T-helper 9 cell (primary cell): ENCODE measurements at regions not wholly inside any gene's neighbourhood (a gene's known extent, or its start where the extent isn't known, plus 50 kb on each side); places are given as distances from the start of the nearest gene placed in this dataset.

ENCODE experiments used
- DNase-seq: peaks from one replicate; pipeline ENCODE4 v3.0.0-alpha.2; 2020

GRCh38 chr2:126344493-126344892, 311.5 kb upstream of the GYPC start:
- no peak for DNase-seq

GRCh38 chr2:126345691-126346090, 310.3 kb upstream of the GYPC start:
- DNase-seq: no peak

GRCh38 chr2:126356631-126357030, 299.3 kb upstream of the GYPC start:
- DNase-seq: no peak

GRCh38 chr2:126358122-126358521, 297.8 kb upstream of the GYPC start:
- DNase-seq: no peak

GRCh38 chr2:126359494-126359893, 296.5 kb upstream of the GYPC start:
- DNase-seq: no peak

GRCh38 chr2:126367361-126367760, 288.6 kb upstream of the GYPC start:
- DNase-seq: no peak

- DNase-seq: no peak
These were observed 287.2 kb upstream of the GYPC start for GRCh38 chr2:126368758-126369157.

GRCh38 chr2:126370201-126370600, 285.8 kb upstream of the GYPC start:
- no peak for DNase-seq

GRCh38 chr2:126372406-126372805, 283.6 kb upstream of the GYPC start:
- DNase-seq: no peak

GRCh38 chr2:126378176-126378575, 277.8 kb upstream of the GYPC start:
- DNase-seq: no peak

GRCh38 chr2:126381091-126381490, 274.9 kb upstream of the GYPC start:
- DNase-seq: no peak

GRCh38 chr2:126382998-126383397, 273.0 kb upstream of the GYPC start:
- no peak for DNase-seq

- DNase-seq: no peak
These were observed 272.2 kb upstream of the GYPC start for GRCh38 chr2:126383800-126384199.

GRCh38 chr2:126385441-126385840, 270.5 kb upstream of the GYPC start:
- no peak for DNase-seq

- no peak for DNase-seq
These were observed 270.0 kb upstream of the GYPC start for GRCh38 chr2:126385983-126386382.

GRCh38 chr2:126389446-126389845, 266.5 kb upstream of the GYPC start:
- DNase-seq: no peak

- no peak for DNase-seq
These were observed 263.1 kb upstream of the GYPC start for GRCh38 chr2:126392889-126393288.

GRCh38 chr2:126399001-126399400, 257.0 kb upstream of the GYPC start:
- DNase-seq: no peak

- DNase-seq: no peak
These were observed 252.8 kb upstream of the GYPC start for GRCh38 chr2:126403039-126403628.

GRCh38 chr2:126406267-126406666, 249.7 kb upstream of the GYPC start:
- DNase-seq: no peak

- no peak for DNase-seq
These were observed 247.3 kb upstream of the GYPC start for GRCh38 chr2:126408671-126409070.

GRCh38 chr2:126409850-126410249, 246.1 kb upstream of the GYPC start:
- no peak for DNase-seq

GRCh38 chr2:126413079-126413478, 242.9 kb upstream of the GYPC start:
- DNase-seq: no peak

GRCh38 chr2:126419403-126419802, 236.6 kb upstream of the GYPC start:
- no peak for DNase-seq

- no peak for DNase-seq
These were observed 230.0 kb upstream of the GYPC start for GRCh38 chr2:126425943-126426342.

GRCh38 chr2:126429103-126429502, 226.9 kb upstream of the GYPC start:
- DNase-seq: no peak
